ENCODE measurements at regions not wholly inside any gene's neighbourhood (a gene's known extent, or its start where the extent isn't known, plus 50 kb on each side); places are given as distances from the start of the nearest gene placed in this dataset.

DNA sequence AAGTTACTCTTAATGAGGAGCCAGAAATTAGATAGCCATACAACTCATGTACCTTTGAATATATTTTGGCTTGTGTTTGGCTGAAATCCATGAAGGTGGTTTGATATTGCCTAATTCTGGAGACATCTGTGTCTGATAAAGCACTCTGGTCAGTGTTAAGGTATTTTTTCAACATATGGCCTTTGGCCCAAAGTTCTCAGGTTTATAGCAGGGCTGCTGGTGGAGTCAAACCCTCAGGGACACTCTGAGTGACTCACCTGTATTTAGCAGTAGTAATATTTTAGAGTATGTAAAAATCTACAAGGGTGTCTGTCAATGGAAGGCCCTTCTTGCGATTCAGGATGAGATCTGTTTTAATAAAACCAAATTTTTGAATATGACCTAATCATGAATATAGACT, 666.5 kb downstream of the SLC4A3 start:
- DNase-seq: no peak

DNA sequence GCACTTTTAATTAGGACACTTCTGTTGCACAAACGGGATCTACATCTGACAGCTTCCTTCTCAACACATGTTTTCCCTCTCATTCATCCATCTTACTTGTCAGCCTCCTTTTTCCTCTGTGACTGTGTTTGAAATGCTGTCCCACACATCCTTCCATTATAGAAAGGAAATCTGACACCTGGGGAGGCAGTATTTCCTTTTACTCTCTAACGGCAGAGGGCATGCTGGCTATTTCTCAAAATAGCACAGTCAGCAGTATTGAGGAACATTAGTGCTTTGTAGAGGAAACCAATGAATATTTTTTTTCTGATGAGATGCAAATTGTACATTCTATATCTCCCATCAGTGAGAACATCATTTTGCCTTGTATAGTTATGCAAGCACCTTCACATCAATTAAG, 668.7 kb downstream of the SLC4A3 start:
- DNase-seq: no peak

DNA sequence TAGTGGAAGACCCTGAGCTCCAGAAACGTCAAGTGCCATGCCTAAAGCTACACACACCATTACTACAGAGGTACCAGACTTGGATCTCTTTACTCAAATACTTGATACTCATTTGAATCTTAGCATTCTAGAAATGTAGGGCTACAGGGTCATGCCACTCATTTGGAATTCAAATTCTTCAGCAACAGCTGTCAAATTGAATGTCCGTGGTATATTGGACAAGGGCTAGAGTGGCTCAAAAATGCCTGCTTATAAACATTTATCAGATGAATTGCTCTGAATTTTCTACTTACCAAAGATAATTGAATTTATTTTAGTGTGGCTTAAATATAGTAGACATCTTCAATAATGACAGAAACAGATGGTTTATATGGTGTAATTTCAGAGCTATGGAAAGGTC, 669.7 kb downstream of the SLC4A3 start:
- no peak for DNase-seq

DNA sequence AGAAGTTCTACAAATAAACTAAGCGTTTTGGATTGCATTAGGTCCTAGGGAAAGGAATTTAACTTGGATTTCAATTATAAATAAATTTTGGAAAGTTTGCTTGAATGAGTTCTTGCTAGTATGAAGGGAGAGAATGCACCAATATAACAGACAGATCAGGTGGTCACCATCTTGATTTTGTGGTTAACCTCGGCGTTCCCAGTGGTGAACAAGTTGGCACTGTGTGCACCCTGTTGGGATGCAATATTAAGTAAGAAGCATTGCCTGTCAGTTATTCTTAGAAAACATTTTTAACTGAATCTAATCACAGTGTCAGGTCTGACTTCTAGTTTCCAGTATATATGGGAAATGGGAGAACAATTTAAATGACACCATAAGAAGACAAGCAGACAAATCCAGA, 673.4 kb downstream of the SLC4A3 start:
- no peak for DNase-seq

DNA sequence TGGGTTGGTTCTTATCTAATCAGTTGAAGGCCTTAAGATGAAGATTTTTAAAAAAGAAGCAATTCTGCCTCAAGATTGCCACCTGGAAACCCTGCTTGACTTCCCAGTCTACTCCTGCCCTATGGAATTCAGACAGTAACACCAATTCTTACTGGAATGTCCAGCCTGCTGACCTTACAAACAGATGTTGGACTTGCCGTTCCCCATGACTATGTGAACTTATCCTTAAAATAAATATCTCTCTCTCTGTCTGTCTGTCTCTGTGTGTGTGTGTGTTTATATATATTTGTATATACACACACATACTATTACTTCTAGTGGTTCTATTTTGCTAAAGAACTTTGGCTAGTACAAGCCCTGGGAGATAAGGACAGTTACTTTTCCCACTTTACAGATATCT, 675.3 kb downstream of the SLC4A3 start:
- no peak for DNase-seq

DNA sequence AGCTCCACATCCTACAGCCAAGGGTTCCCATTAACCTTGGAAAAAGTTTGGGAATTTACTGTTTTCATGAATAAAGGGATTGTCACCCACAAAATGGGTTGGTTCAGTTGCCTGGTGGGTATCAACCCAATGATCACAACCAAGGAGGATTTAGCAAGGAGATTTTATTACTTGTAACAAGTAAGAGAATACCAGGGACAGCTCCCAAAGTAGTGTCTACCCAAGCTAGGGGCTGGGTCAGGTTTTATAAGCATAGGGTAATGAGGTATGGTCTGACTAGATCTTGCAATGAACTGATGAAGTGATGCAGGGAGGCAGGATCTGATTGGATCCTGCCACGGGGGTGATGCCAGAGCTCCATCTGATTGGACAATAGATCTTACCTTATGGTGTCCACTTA, 681.8 kb downstream of the SLC4A3 start:
- no peak for DNase-seq

DNA sequence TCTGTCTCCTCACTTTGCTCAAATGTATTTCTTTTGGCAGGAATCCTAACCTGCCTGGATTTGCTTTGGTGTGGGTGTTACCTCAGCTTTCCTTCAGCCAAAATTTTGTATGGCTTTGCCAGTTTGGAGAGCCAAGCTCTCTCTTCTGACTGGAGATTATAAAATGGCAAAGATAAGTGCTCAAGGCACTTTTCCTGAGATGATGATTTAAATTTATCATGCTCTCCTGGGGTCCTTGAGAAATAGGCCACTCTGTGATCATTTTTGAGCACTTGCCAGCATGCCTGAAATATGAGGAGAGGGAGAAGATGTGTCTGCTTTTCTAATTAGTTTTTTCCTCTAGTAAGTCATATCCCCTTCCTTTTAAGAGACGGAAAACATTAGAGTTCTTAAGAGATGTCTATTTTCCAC, 683.0 kb downstream of the SLC4A3 start:
- DNase-seq: no peak

DNA sequence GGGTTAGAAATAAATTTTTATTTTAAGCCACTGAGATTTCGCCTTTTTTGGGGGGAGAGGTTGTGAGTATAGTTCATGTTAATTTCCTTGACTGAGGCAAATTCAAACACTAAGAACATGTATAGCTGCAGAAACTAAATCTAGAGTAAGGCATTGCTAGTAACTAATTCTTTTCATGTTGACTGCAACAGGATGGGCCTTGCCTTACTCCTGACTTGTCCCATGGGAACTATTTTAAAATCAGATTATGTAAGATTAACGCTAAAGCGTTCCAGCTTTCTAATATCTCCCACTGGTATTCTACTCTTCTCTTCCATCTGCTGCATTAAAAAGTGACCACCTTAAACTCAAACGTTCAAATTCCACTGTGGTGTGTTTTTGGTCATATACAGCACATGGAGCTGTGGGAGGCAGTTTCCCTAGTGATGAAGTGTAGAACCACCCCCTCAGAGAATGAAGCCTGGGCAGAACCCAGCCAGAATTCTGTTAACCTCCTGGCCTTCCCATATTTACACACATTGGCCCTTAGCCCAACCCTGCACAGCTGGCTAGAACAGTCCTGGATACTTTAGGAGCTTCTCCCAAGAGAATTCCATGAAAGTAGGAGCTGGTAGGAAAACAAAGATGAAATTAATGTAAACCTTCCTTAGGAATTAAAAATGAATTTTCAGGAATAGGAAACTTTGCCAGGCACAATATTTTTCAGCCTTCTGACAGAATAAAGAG, 687.8 kb downstream of the SLC4A3 start:
- DNase-seq: peak; percentile 75

DNA sequence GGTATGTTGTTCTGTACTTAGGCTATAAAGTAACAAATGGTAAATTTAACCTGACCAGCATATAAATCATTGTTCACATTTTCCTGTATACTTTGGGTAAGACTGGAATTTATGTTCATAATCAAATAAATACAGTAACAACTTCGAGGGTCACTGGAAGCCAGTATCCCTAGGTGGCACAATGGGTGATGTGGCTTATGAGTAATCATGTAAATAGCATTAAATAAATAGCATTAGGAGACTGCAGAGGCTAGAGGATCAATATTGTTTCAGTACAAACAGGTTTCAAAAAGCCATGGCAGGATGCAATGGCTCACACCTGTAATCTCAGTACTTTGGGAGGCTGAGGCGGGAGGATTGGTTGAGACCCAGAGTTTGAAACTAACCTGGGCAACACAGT, 690.6 kb downstream of the SLC4A3 start:
- DNase-seq: no peak

DNA sequence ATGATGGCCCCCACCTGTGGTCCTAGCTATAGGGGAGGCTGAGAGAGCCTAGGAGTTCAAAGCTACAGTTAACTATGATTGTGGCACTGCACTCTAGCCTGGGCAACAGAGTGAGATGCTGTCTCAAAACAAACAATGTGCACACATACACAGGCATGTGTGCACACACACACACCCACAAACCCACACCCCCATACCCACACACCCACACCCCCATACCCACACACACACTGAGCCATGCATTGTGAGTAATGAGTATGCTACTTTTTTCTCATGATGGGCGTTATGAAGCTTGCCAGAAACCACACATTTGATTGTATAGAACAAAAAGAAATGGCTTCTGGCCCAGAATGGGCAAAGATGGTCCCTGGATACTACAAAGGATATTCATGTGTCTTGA, 691.1 kb downstream of the SLC4A3 start:
- no peak for DNase-seq

DNA sequence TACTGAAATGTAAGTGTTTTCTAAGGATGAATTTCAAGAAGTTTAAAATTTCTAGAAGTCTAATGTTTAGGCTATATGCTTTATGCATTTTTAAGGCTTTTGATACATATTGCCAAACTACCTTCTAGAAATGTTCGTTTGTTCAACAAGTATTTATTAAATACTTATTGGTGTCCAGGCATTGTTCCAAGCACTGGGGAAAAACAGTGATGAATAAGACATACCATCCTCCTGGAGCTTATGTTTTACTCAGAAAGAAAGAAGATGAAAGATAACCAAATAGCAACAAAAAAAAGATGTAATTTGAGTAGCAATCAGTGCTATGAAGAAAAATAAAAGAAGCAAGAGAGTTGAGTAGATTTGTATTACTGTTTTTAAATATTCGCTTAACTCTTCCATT, 692.9 kb downstream of the SLC4A3 start:
- no peak for DNase-seq

DNA sequence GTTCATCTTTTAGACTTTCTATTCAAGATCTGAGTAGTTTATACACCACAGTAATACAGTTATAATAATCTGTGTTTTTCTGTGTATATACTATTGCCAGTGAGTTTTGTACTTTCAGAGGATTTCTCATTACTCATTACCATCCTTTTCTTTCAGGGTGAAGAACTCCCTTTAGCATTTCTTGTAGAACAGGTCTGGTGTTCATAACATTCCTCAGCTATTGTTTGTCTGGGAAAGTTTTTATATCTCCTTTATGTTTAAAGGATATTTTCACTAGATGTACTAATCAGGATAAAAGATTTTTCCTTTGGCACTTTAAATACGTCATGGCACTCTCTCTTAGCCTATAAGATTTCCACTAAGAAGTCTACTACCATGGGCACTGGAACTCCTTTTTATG, 705.5 kb downstream of the SLC4A3 start:
- DNase-seq: no peak

DNA sequence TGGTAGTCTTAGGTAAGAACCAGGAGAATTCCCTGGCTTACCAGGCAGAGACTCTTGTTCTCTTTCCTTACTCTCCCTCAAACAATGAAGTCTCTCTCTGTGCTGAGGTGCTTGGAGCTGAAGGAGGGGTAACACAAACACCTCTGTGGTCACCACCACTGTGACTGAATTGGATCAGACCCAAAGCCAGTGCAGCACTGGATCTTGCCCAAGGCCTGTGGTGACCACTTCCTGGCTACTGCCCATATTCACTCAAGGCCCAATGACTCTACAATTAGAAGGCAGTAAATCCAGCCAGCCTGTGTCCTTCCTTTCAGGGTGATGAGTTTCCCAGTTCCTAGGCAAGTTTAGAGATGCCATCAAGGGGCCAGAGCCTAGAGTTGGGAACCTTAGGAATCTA, 706.8 kb downstream of the SLC4A3 start:
- no peak for DNase-seq

DNA sequence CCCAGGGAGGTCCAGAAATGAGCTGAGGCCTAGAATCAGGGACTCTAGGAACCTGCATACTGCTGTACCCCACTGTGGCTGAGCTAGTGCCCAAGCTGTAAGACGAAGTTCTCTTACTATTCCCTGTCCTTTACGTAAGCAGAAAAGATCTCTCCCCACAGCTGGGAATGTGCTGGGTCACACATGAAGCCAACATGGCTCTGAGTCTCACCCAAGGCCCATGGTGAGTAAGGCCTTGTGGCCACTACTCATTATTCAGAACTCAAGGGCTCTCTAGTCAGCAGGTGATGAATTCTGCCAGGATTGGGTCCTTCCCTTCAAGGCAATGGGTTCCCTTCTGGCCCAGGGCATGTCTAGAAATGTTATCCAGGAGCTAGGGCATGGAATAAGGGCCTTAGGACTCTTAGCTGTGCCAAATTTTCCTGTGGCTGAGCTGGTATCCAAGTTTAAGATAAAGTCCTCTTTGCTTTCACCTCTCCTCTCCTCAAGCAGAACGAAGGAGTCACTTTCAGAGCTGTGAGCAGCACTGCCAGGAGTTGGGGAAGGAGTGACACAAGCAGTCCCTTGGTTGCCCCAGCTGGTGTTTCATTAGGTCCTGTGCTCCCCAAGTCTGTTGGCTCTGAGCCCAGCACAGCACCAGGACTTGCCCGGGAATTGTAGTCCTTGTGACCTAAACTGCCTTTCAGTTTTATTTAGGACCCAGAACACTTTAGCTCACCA, 707.6 kb downstream of the SLC4A3 start:
- DNase-seq: no peak

DNA sequence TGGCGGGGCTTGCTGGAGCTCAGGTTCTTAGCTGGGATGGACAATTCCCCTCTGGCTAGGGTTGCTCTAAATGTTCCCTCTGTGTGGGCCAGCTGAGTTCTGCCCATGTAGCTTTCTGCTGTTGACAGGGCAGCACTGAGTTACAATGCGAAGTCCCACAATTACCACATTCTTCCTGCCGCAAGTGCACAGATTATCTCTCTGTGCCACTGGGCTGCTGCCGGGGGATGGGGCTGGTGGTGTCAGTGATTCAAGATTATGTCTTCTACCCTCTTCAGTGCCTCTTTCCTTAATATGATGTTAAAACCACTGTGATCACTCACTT, 708.1 kb downstream of the SLC4A3 start:
- no peak for DNase-seq

DNA sequence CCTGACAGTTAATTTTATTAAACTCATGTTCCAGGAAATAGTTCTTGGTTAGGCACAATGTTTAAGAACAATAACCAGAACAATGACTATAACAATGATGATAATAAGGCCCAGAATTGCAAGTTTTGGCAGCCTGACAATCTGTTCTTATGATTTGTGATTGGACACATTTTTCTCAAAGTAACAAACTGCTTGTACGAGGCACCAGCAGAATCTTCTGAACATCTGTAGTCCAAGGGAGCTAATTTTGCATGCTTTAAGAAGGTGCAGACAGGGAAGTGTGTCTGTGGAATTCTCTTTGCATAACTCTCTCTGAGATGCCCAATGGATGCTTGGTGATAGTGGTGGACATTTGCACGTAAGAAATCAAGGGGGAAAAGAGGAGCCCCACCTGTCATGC, 709.3 kb downstream of the SLC4A3 start:
- DNase-seq: no peak

DNA sequence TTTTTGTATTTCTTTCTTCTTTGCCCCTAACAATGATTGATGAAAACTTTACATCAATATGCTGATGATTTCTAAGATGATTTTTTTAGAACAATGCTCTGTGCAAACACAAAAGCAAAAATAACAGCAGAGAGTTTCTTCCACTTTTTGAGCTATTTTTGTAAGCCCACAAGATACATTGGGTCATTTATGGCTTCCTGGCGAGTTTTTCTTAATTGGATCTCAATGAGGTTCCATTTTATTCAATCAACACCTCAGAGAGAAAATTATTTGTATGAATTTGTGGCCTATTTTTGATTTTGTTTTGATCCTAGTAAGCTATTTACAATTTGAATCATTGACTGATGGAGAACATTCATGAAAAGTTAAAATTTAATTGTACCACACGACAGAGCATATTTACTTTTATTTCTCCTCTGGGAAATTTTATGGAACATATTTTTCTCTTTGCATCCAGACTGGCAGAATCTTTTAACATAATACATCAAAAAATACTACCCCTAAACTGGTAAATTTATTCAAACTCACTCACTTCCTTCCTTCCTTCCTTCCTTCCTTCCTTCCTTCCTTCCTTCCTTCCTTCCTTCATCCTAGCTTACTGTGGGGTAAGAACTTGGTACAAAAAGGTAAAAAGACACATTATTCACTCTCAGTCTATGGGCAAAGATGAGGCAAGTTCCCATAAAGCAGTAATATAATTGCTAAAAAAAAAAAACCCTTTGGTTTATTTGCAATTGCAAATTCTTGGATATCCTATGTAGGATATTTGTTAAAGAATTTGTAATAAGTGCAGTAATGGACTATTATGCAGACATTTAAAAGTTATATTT, 710.4 kb downstream of the SLC4A3 start:
- no peak for DNase-seq

DNA sequence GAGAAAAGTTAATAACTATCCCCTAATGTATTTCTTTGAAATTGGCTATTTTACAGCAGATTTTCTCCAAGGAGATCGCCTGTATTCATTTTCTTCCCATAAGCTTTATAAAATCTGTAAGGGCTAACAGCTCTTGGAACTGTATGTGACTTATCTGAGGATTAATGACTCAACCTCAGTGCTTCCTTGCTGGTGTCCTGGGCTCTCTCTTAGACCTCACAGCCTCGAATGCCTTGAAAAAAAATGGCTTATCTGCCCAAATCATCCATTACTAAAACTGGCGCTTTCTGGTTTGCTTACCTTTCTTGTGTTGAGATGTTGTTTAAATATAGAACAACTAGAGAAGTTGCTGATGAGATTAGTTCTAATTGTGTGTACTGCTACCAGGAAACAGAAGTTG, 713.6 kb downstream of the SLC4A3 start:
- DNase-seq: no peak

DNA sequence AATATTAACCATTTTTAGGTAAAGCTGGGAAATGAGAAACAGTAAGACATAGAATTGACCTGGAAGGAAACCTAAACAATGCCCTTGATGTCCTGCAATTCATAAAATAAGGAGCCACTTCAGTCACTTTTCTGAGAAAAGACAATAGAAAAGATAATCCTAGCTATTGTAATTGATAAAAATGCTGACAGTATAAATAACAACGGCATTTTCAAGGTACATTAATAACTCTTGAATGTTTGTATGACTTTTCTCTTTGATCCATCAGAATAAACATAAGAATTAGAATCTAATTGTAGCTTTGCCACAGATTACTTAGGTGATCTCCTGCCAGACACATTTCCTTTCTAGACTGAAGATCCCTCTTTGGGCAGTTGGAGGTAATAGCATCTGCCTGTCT, 719.5 kb downstream of the SLC4A3 start:
- DNase-seq: no peak

DNA sequence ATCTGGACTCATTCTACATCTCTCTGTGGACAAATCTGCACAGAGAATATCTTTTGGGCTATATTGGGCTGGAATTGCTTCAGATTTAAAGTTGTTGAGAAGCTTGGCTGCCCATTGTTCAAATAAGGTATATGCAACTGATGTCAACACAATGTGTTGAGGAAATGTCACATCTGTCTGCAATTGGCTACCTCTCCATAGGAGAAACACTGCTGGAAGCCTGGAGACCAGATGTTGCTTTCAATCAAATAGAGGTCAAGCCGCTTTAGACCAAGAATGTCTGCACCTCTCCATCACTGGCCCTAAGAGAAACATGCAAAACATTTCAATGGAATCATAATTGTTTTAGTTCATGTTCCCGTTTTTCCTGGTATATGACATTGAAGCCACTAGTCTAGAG, 720.2 kb downstream of the SLC4A3 start:
- DNase-seq: no peak

DNA sequence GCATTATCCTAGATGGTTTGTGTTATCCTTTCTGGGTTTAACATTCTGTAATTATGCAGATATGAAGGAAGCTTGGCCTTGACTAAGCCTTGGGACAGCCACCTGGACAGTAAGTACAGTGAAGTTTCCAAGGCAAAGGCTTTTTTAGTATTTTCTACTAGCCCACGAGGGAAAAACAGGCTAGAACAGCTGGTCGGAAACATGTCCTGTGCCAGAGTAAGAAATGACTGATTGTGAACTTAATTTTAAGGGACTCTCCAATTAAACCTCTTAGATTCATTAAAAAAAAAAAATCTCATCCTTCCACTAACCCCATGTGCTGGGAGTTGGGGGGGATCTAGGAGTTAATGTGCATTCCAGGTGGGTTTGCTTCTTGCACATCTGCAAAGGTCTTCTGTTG, 720.8 kb downstream of the SLC4A3 start:
- no peak for DNase-seq

DNA sequence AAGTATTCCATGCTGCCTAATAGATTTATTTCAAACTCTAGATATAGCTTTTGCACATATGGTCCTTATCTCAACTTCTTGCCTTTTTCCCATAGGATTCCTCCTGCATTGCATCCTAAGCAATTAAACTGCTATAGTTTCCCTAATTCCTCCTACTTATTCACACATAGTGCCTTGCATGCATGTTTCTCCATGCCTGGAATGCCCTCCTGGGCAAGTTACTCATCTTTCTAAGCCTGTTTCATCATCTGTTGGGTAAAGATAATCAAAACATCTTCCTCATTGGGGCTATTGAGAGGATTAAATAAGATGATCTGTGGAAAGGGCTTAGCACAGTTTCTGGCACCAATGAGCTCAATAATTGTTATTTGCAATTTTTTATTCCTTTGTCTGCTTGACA, 726.5 kb downstream of the SLC4A3 start:
- no peak for DNase-seq

DNA sequence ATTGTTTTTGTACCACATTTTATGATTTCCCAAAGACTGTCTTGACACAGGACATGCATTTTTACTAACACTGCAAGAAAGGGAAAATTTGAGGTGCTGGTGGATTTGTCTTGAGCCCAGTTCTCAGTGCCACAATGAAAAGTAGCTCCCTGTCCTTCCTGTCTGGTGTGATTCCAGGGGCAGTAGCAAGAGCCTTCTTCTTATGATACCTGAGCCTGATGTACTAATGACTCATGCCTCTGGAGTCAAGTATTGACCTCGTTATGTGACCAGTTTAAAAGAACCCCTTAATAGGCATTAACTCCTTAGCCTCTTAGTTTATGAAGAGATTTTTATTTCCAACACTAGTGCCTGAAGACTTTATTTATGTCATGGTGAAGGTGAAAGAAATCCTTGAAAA, 728.6 kb downstream of the SLC4A3 start:
- no peak for DNase-seq

DNA sequence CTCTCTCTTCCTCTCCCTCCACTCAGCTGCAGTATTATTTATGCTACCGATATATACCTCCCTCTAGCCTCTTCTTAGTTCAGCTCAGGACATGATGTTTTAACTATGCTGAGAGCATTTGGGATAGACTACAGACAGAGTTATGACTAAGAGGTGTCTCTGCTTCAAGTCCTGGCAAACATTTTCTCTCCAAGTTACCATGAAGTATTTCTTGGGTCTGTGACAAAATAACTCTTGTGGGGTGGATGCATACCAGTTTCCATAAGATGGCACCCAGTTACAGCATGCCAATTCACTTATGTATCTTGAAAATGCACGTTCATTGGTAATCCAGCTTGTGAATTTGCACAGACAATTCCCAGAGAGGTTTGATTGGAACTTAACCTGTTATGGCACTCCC, 737.6 kb downstream of the SLC4A3 start:
- no peak for DNase-seq
